ENCODE measurements at regions not wholly inside any gene's neighbourhood (a gene's known extent, or its start where the extent isn't known, plus 50 kb on each side); places are given as distances from the start of the nearest gene placed in this dataset.

- no peaks in the 10 kb centered on the region for H3K79me2 ChIP-seq (ENCODE audit: insufficient read depth, low read length)
- ChIA-PET POLR2A (no interaction called here), CTCF (ENCODE audit: low intra/inter-chr PET ratio, low total read pairs) (no interaction called here)
- FAIRE-seq (no peak), DNase-seq (ENCODE audit: low spot score) (no peak), ATAC-seq (no peak)
- no peak overlapping the region for H3K4me2 ChIP-seq (ENCODE audit: low read depth, low read length)
- no peaks in the 10 kb centered on the region for H3K4me1 ChIP-seq (ENCODE audit: insufficient read depth, low read length)
- no peak overlapping the region for H3K9ac ChIP-seq (ENCODE audit: insufficient read depth, low read depth, low read length)
- H3K27ac ChIP-seq (ENCODE audit: extremely low read length, insufficient read depth, low read length): no peak overlapping the region
- 3% methylated on average over 2 of the region's 2 CpGs for WGBS (ENCODE audit: low lambda C conversion rate)
- no TSS peak for BruUV-seq (replicated peaks)
- intact Hi-C loops (cut with micrococcal nuclease; ENCODE audit: unreplicated experiment) (no loop called here), in situ Hi-C loops (cut with HindIII; ENCODE audit: extremely low pct_ligation_motif_present, low pct_unique_long_range_greater_than_20kb) (no loop called here)
- no peak overlapping the region for H2AFZ ChIP-seq (ENCODE audit: low read length)
- no peaks in the 10 kb centered on the region for H3K27me3 ChIP-seq (ENCODE audit: control insufficient read depth in 1 of 2, insufficient read depth in 2 of 2, low read length in 2 of 2)
- H4K20me1 ChIP-seq (ENCODE audit: insufficient read depth, low read length): no peaks in the 10 kb centered on the region
- TF ChIP-seq ZNF296 (CRISPR knock-in tag; conservative IDR thresholded peaks at IDR 0.05): no peak
- no peak for TF ChIP-seq SMARCC2 (IDR thresholded peaks at IDR 0.05)
- TF ChIP-seq, protein P1, sequence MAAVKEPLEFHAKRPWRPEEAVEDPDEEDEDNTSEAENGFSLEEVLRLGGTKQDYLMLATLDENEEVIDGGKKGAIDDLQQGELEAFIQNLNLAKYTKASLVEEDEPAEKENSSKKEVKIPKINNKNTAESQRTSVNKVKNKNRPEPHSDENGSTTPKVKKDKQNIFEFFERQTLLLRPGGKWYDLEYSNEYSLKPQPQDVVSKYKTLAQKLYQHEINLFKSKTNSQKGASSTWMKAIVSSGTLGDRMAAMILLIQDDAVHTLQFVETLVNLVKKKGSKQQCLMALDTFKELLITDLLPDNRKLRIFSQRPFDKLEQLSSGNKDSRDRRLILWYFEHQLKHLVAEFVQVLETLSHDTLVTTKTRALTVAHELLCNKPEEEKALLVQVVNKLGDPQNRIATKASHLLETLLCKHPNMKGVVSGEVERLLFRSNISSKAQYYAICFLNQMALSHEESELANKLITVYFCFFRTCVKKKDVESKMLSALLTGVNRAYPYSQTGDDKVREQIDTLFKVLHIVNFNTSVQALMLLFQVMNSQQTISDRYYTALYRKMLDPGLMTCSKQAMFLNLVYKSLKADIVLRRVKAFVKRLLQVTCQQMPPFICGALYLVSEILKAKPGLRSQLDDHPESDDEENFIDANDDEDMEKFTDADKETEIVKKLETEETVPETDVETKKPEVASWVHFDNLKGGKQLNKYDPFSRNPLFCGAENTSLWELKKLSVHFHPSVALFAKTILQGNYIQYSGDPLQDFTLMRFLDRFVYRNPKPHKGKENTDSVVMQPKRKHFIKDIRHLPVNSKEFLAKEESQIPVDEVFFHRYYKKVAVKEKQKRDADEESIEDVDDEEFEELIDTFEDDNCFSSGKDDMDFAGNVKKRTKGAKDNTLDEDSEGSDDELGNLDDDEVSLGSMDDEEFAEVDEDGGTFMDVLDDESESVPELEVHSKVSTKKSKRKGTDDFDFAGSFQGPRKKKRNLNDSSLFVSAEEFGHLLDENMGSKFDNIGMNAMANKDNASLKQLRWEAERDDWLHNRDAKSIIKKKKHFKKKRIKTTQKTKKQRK (IDR thresholded peaks at IDR 0.05; ENCODE audit: low read length): no peak
- no peak for TF ChIP-seq U2AF2 (IDR thresholded peaks at IDR 0.05; ENCODE audit: low read depth, low read length)
- TF ChIP-seq PAF1 (CRISPR knock-in tag; IDR thresholded peaks at IDR 0.05): no peak
- TF ChIP-seq ZNF720 (CRISPR knock-in tag; IDR thresholded peaks at IDR 0.05): no peak
- TF ChIP-seq CAMTA2 (CRISPR knock-in tag; IDR thresholded peaks at IDR 0.05; ENCODE audit: borderline replicate concordance): no peak
- TF ChIP-seq U2AF1 (optimal IDR thresholded peaks at IDR 0.05; ENCODE audit: low read depth, low read length): no peak
- no peak for TF ChIP-seq ARNTL (CRISPR knock-in tag; IDR thresholded peaks at IDR 0.05)
- TF ChIP-seq, protein P2, sequence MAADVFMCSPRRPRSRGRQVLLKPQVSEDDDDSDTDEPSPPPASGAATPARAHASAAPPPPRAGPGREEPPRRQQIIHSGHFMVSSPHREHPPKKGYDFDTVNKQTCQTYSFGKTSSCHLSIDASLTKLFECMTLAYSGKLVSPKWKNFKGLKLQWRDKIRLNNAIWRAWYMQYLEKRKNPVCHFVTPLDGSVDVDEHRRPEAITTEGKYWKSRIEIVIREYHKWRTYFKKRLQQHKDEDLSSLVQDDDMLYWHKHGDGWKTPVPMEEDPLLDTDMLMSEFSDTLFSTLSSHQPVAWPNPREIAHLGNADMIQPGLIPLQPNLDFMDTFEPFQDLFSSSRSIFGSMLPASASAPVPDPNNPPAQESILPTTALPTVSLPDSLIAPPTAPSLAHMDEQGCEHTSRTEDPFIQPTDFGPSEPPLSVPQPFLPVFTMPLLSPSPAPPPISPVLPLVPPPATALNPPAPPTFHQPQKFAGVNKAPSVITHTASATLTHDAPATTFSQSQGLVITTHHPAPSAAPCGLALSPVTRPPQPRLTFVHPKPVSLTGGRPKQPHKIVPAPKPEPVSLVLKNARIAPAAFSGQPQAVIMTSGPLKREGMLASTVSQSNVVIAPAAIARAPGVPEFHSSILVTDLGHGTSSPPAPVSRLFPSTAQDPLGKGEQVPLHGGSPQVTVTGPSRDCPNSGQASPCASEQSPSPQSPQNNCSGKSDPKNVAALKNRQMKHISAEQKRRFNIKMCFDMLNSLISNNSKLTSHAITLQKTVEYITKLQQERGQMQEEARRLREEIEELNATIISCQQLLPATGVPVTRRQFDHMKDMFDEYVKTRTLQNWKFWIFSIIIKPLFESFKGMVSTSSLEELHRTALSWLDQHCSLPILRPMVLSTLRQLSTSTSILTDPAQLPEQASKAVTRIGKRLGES (CRISPR knock-in tag; IDR thresholded peaks at IDR 0.05; ENCODE audit: borderline replicate concordance): no peak
- no peak for TF ChIP-seq ZSCAN30 (CRISPR knock-in tag; IDR thresholded peaks at IDR 0.05)
- no peak for TF ChIP-seq ZFP37 (CRISPR knock-in tag; IDR thresholded peaks at IDR 0.05; ENCODE audit: borderline replicate concordance)
- H3K9me3 ChIP-seq (ENCODE audit: low read length): peaks cover 50% of the 10 kb centered on the region
- H3K4me3 ChIP-seq (replicated peaks in 1 of 3; ENCODE audit: insufficient read depth in 1 of 3, low read depth in 2 of 3, low read length in 3 of 3): no peak overlapping the region
- H3K36me3 ChIP-seq (replicated peaks in 1 of 2; ENCODE audit: control insufficient read depth in 1 of 2, insufficient read depth in 2 of 2, low read length in 2 of 2): no peaks in the 10 kb centered on the region
These were observed 416.2 kb upstream of the ADGRL4 start for GRCh38 chr1:79422726-79423125.

All from HepG2 (cell line).